ENCODE measurements at regions not wholly inside any gene's neighbourhood (a gene's known extent, or its start where the extent isn't known, plus 50 kb on each side); places are given as distances from the start of the nearest gene placed in this dataset.

- Histone ChIP-seq H3K9me3 (ENCODE audit: control insufficient read depth, low read length) (no peaks in the 10 kb centered on the region), H3K4me3 (ENCODE audit: insufficient read depth, low read depth, low read length) (no peak overlapping the region), H3K27ac (ENCODE audit: insufficient read depth, low read depth, low read length, poor library complexity, severe bottlenecking) (no peak overlapping the region), H3K36me3 (ENCODE audit: control insufficient read depth, insufficient read depth, low read length) (no peaks in the 10 kb centered on the region), H3K4me1 (ENCODE audit: control insufficient read depth, insufficient read depth, low read length) (no peaks in the 10 kb centered on the region), H3K27me3 (ENCODE audit: control insufficient read depth, insufficient read depth, low read length, poor library complexity, severe bottlenecking) (no peaks in the 10 kb centered on the region)
- 92 to 93% methylated on average over 9 of the region's 9 CpGs for WGBS, 2 experiments
These were observed 271.0 kb downstream of the SKAP2 start for GRCh38 chr7:26593393-26593792.

GRCh38 chr7:26593896-26594295 lies 270.5 kb downstream of the SKAP2 start:
- WGBS, 2 experiments, result 90 to 94% methylated on average over 5 of the region's 5 CpGs
- no peak overlapping the region for H3K4me3 ChIP-seq (ENCODE audit: insufficient read depth, low read depth, low read length)

GRCh38 chr7:26594553-26594952 lies 269.8 kb downstream of the SKAP2 start:
- Histone ChIP-seq H3K9me3 (ENCODE audit: control insufficient read depth, low read length) (no peaks in the 10 kb centered on the region), H3K27ac (ENCODE audit: insufficient read depth, low read depth, low read length, poor library complexity, severe bottlenecking) (no peak overlapping the region), H3K36me3 (ENCODE audit: control insufficient read depth, insufficient read depth, low read length) (no peaks in the 10 kb centered on the region), H3K4me1 (ENCODE audit: control insufficient read depth, insufficient read depth, low read length) (no peaks in the 10 kb centered on the region), H3K27me3 (ENCODE audit: control insufficient read depth, insufficient read depth, low read length, poor library complexity, severe bottlenecking) (no peaks in the 10 kb centered on the region), H3K4me3 (ENCODE audit: insufficient read depth, low read depth, low read length) (no peak overlapping the region)
- WGBS, 2 experiments, result 89 to 95% methylated on average over 5 to 6 of the region's 6 CpGs

More at GRCh38 chr7:26593896-26594295, 270.5 kb downstream of the SKAP2 start:
- Histone ChIP-seq H3K27me3 (ENCODE audit: control insufficient read depth, insufficient read depth, low read length, poor library complexity, severe bottlenecking) (no peaks in the 10 kb centered on the region), H3K4me1 (ENCODE audit: control insufficient read depth, insufficient read depth, low read length) (no peaks in the 10 kb centered on the region), H3K9me3 (ENCODE audit: control insufficient read depth, low read length) (no peaks in the 10 kb centered on the region), H3K27ac (ENCODE audit: insufficient read depth, low read depth, low read length, poor library complexity, severe bottlenecking) (no peak overlapping the region), H3K36me3 (ENCODE audit: control insufficient read depth, insufficient read depth, low read length) (no peaks in the 10 kb centered on the region)

- Histone ChIP-seq H3K4me3 (ENCODE audit: insufficient read depth, low read depth, low read length) (no peak overlapping the region), H3K27ac (ENCODE audit: insufficient read depth, low read depth, low read length, poor library complexity, severe bottlenecking) (no peak overlapping the region)
These were observed 265.5 kb downstream of the SKAP2 start for GRCh38 chr7:26598867-26599266.

DNA sequence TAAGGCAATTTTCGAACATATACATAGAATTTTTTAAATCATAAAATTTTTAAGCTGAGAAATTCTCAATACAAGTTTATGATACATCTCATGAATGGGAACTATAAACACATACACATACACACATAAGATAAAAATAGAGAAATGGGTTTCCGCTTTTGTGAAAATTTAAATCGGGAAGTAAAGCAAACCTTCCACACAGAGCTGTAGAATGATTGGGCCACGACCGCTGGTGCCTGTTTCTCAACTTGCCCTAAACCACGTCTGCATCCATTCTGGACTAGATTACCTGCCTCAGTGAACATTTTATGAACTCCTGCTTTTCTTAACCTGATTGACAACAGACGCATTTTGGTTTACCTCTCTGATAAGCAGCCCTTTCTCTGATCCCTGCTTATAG lies 264.4 kb downstream of the SKAP2 start:
- no peaks in the 10 kb centered on the region for H3K36me3 ChIP-seq (ENCODE audit: control insufficient read depth, insufficient read depth, low read length)
- no peaks in the 10 kb centered on the region for H3K9me3 ChIP-seq (ENCODE audit: control insufficient read depth, low read length)
- H3K27ac ChIP-seq (ENCODE audit: insufficient read depth, low read depth, low read length, poor library complexity, severe bottlenecking), result no peak overlapping the region
- no peaks in the 10 kb centered on the region for H3K27me3 ChIP-seq (ENCODE audit: control insufficient read depth, insufficient read depth, low read length, poor library complexity, severe bottlenecking)
- no peaks in the 10 kb centered on the region for H3K4me1 ChIP-seq (ENCODE audit: control insufficient read depth, insufficient read depth, low read length)
- WGBS, 2 experiments, result 94 to 95% methylated on average over 6 of the region's 7 CpGs
- H3K4me3 ChIP-seq (ENCODE audit: insufficient read depth, low read depth, low read length), result no peak overlapping the region

More at GRCh38 chr7:26598867-26599266, 265.5 kb downstream of the SKAP2 start:
- H3K36me3 ChIP-seq (ENCODE audit: control insufficient read depth, insufficient read depth, low read length), result no peaks in the 10 kb centered on the region
- H3K9me3 ChIP-seq (ENCODE audit: control insufficient read depth, low read length), result no peaks in the 10 kb centered on the region
- H3K4me1 ChIP-seq (ENCODE audit: control insufficient read depth, insufficient read depth, low read length), result no peaks in the 10 kb centered on the region
- WGBS, 2 experiments, result 83 to 93% methylated on average over 1 to 2 of the region's 2 CpGs
- no peaks in the 10 kb centered on the region for H3K27me3 ChIP-seq (ENCODE audit: control insufficient read depth, insufficient read depth, low read length, poor library complexity, severe bottlenecking)

- 75 to 91% methylated on average over 1 to 2 of the region's 3 CpGs for WGBS, 2 experiments
- Histone ChIP-seq H3K4me1 (ENCODE audit: control insufficient read depth, insufficient read depth, low read length) (no peaks in the 10 kb centered on the region), H3K4me3 (ENCODE audit: insufficient read depth, low read depth, low read length) (no peak overlapping the region), H3K36me3 (ENCODE audit: control insufficient read depth, insufficient read depth, low read length) (no peaks in the 10 kb centered on the region), H3K27me3 (ENCODE audit: control insufficient read depth, insufficient read depth, low read length, poor library complexity, severe bottlenecking) (no peaks in the 10 kb centered on the region), H3K27ac (ENCODE audit: insufficient read depth, low read depth, low read length, poor library complexity, severe bottlenecking) (no peak overlapping the region), H3K9me3 (ENCODE audit: control insufficient read depth, low read length) (no peaks in the 10 kb centered on the region)
These were observed 264.0 kb downstream of the SKAP2 start for GRCh38 chr7:26600411-26600810.

- Histone ChIP-seq H3K9me3 (ENCODE audit: control insufficient read depth, low read length) (no peaks in the 10 kb centered on the region), H3K4me1 (ENCODE audit: control insufficient read depth, insufficient read depth, low read length) (no peaks in the 10 kb centered on the region), H3K27me3 (ENCODE audit: control insufficient read depth, insufficient read depth, low read length, poor library complexity, severe bottlenecking) (no peaks in the 10 kb centered on the region), H3K36me3 (ENCODE audit: control insufficient read depth, insufficient read depth, low read length) (no peaks in the 10 kb centered on the region), H3K4me3 (ENCODE audit: insufficient read depth, low read depth, low read length) (no peak overlapping the region), H3K27ac (ENCODE audit: insufficient read depth, low read depth, low read length, poor library complexity, severe bottlenecking) (no peak overlapping the region)
These were observed 260.8 kb downstream of the SKAP2 start for GRCh38 chr7:26603631-26604030.

DNA sequence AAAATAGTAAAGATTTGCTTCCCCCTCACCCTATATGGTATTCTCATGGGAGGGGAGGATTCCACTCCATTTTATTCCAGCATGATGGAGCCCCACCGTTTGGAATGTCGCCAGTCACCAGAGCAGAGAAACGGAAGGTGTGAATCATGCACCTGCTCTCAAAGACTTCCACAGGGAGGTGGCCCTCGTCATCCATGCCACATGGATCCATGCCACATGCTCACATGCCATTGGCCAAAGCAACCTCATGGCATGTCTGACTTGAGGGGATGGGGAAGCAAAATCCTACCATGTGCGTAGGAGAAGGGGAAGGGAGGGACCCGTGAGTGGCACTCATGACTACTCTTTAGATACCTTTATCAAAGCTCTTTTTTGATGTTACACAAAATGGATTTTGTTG lies 256.0 kb downstream of the SKAP2 start:
- no peak overlapping the region for H3K27ac ChIP-seq (ENCODE audit: insufficient read depth, low read depth, low read length, poor library complexity, severe bottlenecking)
- no peaks in the 10 kb centered on the region for H3K36me3 ChIP-seq (ENCODE audit: control insufficient read depth, insufficient read depth, low read length)
- 84 to 85% methylated on average over 5 to 6 of the region's 6 CpGs for WGBS, 2 experiments
- no peaks in the 10 kb centered on the region for H3K27me3 ChIP-seq (ENCODE audit: control insufficient read depth, insufficient read depth, low read length, poor library complexity, severe bottlenecking)
- no peaks in the 10 kb centered on the region for H3K9me3 ChIP-seq (ENCODE audit: control insufficient read depth, low read length)
- H3K4me1 ChIP-seq (ENCODE audit: control insufficient read depth, insufficient read depth, low read length), result no peaks in the 10 kb centered on the region
- H3K4me3 ChIP-seq (ENCODE audit: insufficient read depth, low read depth, low read length), result no peak overlapping the region

GRCh38 chr7:26609082-26609481 lies 255.3 kb downstream of the SKAP2 start:
- Histone ChIP-seq H3K36me3 (ENCODE audit: control insufficient read depth, insufficient read depth, low read length) (no peaks in the 10 kb centered on the region), H3K27ac (ENCODE audit: insufficient read depth, low read depth, low read length, poor library complexity, severe bottlenecking) (no peak overlapping the region), H3K27me3 (ENCODE audit: control insufficient read depth, insufficient read depth, low read length, poor library complexity, severe bottlenecking) (no peaks in the 10 kb centered on the region), H3K9me3 (ENCODE audit: control insufficient read depth, low read length) (no peaks in the 10 kb centered on the region), H3K4me1 (ENCODE audit: control insufficient read depth, insufficient read depth, low read length) (no peaks in the 10 kb centered on the region), H3K4me3 (ENCODE audit: insufficient read depth, low read depth, low read length) (no peak overlapping the region)
- 68 to 73% methylated on average over 2 of the region's 2 CpGs for WGBS, 2 experiments

GRCh38 chr7:26609532-26609931 lies 254.9 kb downstream of the SKAP2 start:
- no peak overlapping the region for H3K4me3 ChIP-seq (ENCODE audit: insufficient read depth, low read depth, low read length)
- H3K36me3 ChIP-seq (ENCODE audit: control insufficient read depth, insufficient read depth, low read length), result no peaks in the 10 kb centered on the region
- H3K27ac ChIP-seq (ENCODE audit: insufficient read depth, low read depth, low read length, poor library complexity, severe bottlenecking), result no peak overlapping the region
- H3K4me1 ChIP-seq (ENCODE audit: control insufficient read depth, insufficient read depth, low read length), result no peaks in the 10 kb centered on the region
- no peaks in the 10 kb centered on the region for H3K27me3 ChIP-seq (ENCODE audit: control insufficient read depth, insufficient read depth, low read length, poor library complexity, severe bottlenecking)
- H3K9me3 ChIP-seq (ENCODE audit: control insufficient read depth, low read length), result no peaks in the 10 kb centered on the region
- WGBS, 2 experiments, result 71 to 74% methylated on average over 6 of the region's 6 CpGs

GRCh38 chr7:26612742-26613141 lies 251.6 kb downstream of the SKAP2 start:
- no peak overlapping the region for H3K4me3 ChIP-seq (ENCODE audit: insufficient read depth, low read depth, low read length)
- 96% methylated on average over 11 of the region's 11 CpGs for WGBS, 2 experiments

More at GRCh38 chr7:26612742-26613141, 251.6 kb downstream of the SKAP2 start:
- Histone ChIP-seq H3K4me1 (ENCODE audit: control insufficient read depth, insufficient read depth, low read length) (peaks cover 2% of the 10 kb centered on the region), H3K36me3 (ENCODE audit: control insufficient read depth, insufficient read depth, low read length) (no peaks in the 10 kb centered on the region), H3K9me3 (ENCODE audit: control insufficient read depth, low read length) (no peaks in the 10 kb centered on the region), H3K27me3 (ENCODE audit: control insufficient read depth, insufficient read depth, low read length, poor library complexity, severe bottlenecking) (no peaks in the 10 kb centered on the region), H3K27ac (ENCODE audit: insufficient read depth, low read depth, low read length, poor library complexity, severe bottlenecking) (no peak overlapping the region)

All from ectodermal cell (in vitro differentiated cells).